GM12891 (cell line): ENCODE measurements at regions not wholly inside any gene's neighbourhood (a gene's known extent, or its start where the extent isn't known, plus 50 kb on each side); places are given as distances from the start of the nearest gene placed in this dataset.

ENCODE experiments used
- PAX5 ChIP-seq: IDR thresholded peaks from 2 replicates; pipeline ENCODE4 v1.6.1; 2011; ENCODE audit warnings: low read length, moderate library complexity, mild to moderate bottlenecking; ENCODE audit not compliant: insufficient read depth, severe bottlenecking
- POLR2A ChIP-seq: IDR thresholded peaks from 2 replicates; pipeline ENCODE4 v1.6.1; 2011; ENCODE audit warnings: low read depth, low read length, control low read depth
- POLR2AphosphoS5 ChIP-seq: IDR thresholded peaks from 2 replicates; pipeline ENCODE4 v1.6.1; 2011; ENCODE audit warnings: low read depth, low read length, control low read depth
- POU2F2 ChIP-seq: IDR thresholded peaks from 2 replicates; pipeline ENCODE4 v1.6.1; 2011; ENCODE audit warnings: low read depth, mild to moderate bottlenecking, control low read depth, low read length, moderate library complexity
- SPI1 ChIP-seq: IDR thresholded peaks from 2 replicates; pipeline ENCODE4 v1.6.1; 2011; ENCODE audit warnings: low read depth, low read length, control low read depth
- TAF1 ChIP-seq: IDR thresholded peaks from 2 replicates; pipeline ENCODE4 v1.6.1; 2011; ENCODE audit warnings: low read depth, low read length, control low read depth

GRCh38 chr20:37611346-37611745 is 82.5 kb upstream of the CTNNBL1 start:
- TF ChIP-seq POLR2A: no peak
- TF ChIP-seq POLR2AphosphoS5: no peak
- TF ChIP-seq POU2F2: no peak
- no peak for TF ChIP-seq PAX5
- TF ChIP-seq TAF1: no peak
- TF ChIP-seq SPI1: no peak
